Ectodermal cell (in vitro differentiated cells): ENCODE measurements at regions not wholly inside any gene's neighbourhood (a gene's known extent, or its start where the extent isn't known, plus 50 kb on each side); places are given as distances from the start of the nearest gene placed in this dataset.
"Not testable (repeated sequence)": the region's sequence is repeated elsewhere in the genome, so short reads cannot be mapped to it uniquely, and the experiment has no call there.

Experiments
- H3K27ac ChIP-seq: 2 replicates; pipeline ENCODE4 v1.7.0; 2013; ENCODE audit warnings: mild to moderate bottlenecking, low read depth, low read length; ENCODE audit not compliant: insufficient read depth, poor library complexity, severe bottlenecking
- H3K27me3 ChIP-seq: 2 replicates; pipeline ENCODE4 v1.7.0; 2013; ENCODE audit warnings: mild to moderate bottlenecking, low read length; ENCODE audit not compliant: insufficient read depth, control insufficient read depth, poor library complexity, severe bottlenecking
- H3K36me3 ChIP-seq: one replicate; pipeline ENCODE4 v1.7.0; 2013; ENCODE audit warnings: low read length; ENCODE audit not compliant: control insufficient read depth, insufficient read depth
- H3K4me1 ChIP-seq: one replicate; pipeline ENCODE4 v1.7.0; 2013; ENCODE audit warnings: low read length; ENCODE audit not compliant: control insufficient read depth, insufficient read depth
- H3K4me3 ChIP-seq: 2 replicates; pipeline ENCODE4 v1.7.0; 2013; ENCODE audit warnings: low read depth, low read length, control low read depth; ENCODE audit not compliant: insufficient read depth
- H3K9me3 ChIP-seq: 2 replicates; pipeline ENCODE4 v1.7.0; 2013; ENCODE audit warnings: mild to moderate bottlenecking, low read length, moderate library complexity; ENCODE audit not compliant: control insufficient read depth
- WGBS, 2 experiments: methylation state at CpG; one replicate each; pipeline ENCODE4 v1.1.7; 2013; ENCODE audit warnings: missing lambda C conversion rate in 2 of 2; 5-methylcytosine and 5-hydroxymethylcytosine counted together

GRCh38 chr1:182235952-182236650 lies 155.5 kb downstream of the GLUL start:
- H3K4me1 ChIP-seq: peaks cover 6% of the 10 kb centered on the region
- no peaks in the 10 kb centered on the region for H3K36me3 ChIP-seq
- H3K27me3 ChIP-seq: no peaks in the 10 kb centered on the region
- no peak overlapping the region for H3K4me3 ChIP-seq
- H3K9me3 ChIP-seq: no peaks in the 10 kb centered on the region
- 85 to 88% methylated on average over 11 of the region's 11 CpGs for WGBS, 2 experiments
- no peak overlapping the region for H3K27ac ChIP-seq

GRCh38 chr1:182235604-182235951 lies 156.0 kb downstream of the GLUL start:
- H3K9me3 ChIP-seq: no peaks in the 10 kb centered on the region
- H3K27ac ChIP-seq: no peak overlapping the region
- no peaks in the 10 kb centered on the region for H3K27me3 ChIP-seq
- peaks cover 6% of the 10 kb centered on the region for H3K4me1 ChIP-seq
- H3K36me3 ChIP-seq: no peaks in the 10 kb centered on the region
- 87 to 89% methylated on average over 2 of the region's 2 CpGs for WGBS, 2 experiments
- no peak overlapping the region for H3K4me3 ChIP-seq

GRCh38 chr1:182229921-182230491 lies 161.6 kb downstream of the GLUL start:
- 70 to 74% methylated on average over 4 of the region's 4 CpGs for WGBS, 2 experiments
- no peaks in the 10 kb centered on the region for H3K36me3 ChIP-seq

GRCh38 chr1:182229451-182229850 lies 162.1 kb downstream of the GLUL start:
- Histone ChIP-seq H3K9me3 (no peaks in the 10 kb centered on the region), H3K36me3 (no peaks in the 10 kb centered on the region), H3K4me3 (no peak overlapping the region), H3K27me3 (no peaks in the 10 kb centered on the region), H3K27ac (no peak overlapping the region), H3K4me1 (no peaks in the 10 kb centered on the region)
- 90 to 97% methylated on average over 4 of the region's 4 CpGs for WGBS, 2 experiments

More at GRCh38 chr1:182229921-182230491, 161.6 kb downstream of the GLUL start:
- no peak overlapping the region for H3K27ac ChIP-seq
- H3K9me3 ChIP-seq: no peaks in the 10 kb centered on the region
- no peaks in the 10 kb centered on the region for H3K4me1 ChIP-seq
- no peak overlapping the region for H3K4me3 ChIP-seq
- H3K27me3 ChIP-seq: no peaks in the 10 kb centered on the region

GRCh38 chr1:182227864-182228547 lies 163.6 kb downstream of the GLUL start:
- H3K27ac ChIP-seq: no peak overlapping the region
- no peak overlapping the region for H3K4me3 ChIP-seq

GRCh38 chr1:182226618-182227017 lies 165.0 kb downstream of the GLUL start:
- H3K27me3 ChIP-seq: no peaks in the 10 kb centered on the region
- no peaks in the 10 kb centered on the region for H3K36me3 ChIP-seq
- no peaks in the 10 kb centered on the region for H3K9me3 ChIP-seq
- H3K4me3 ChIP-seq: no peak overlapping the region
- H3K27ac ChIP-seq: no peak overlapping the region
- 94 to 95% methylated on average over 2 of the region's 2 CpGs for WGBS, 2 experiments
- no peaks in the 10 kb centered on the region for H3K4me1 ChIP-seq

More at GRCh38 chr1:182227864-182228547, 163.6 kb downstream of the GLUL start:
- Histone ChIP-seq H3K9me3 (no peaks in the 10 kb centered on the region), H3K27me3 (no peaks in the 10 kb centered on the region), H3K4me1 (no peaks in the 10 kb centered on the region), H3K36me3 (no peaks in the 10 kb centered on the region)
- WGBS, 2 experiments: 92 to 96% methylated on average over 4 of the region's 4 CpGs

GRCh38 chr1:182225755-182226154 lies 164.2 kb upstream of the ZNF648 start:
- 81 to 92% methylated on average over 3 of the region's 3 CpGs for WGBS, 2 experiments
- not testable (repeated sequence) for H3K4me1 ChIP-seq, H3K4me3 ChIP-seq, H3K27me3 ChIP-seq, H3K9me3 ChIP-seq, H3K36me3 ChIP-seq, H3K27ac ChIP-seq

- H3K4me1 ChIP-seq, H3K36me3 ChIP-seq, H3K9me3 ChIP-seq, H3K27me3 ChIP-seq, H3K4me3 ChIP-seq, H3K27ac ChIP-seq: not testable (repeated sequence)
- 81 to 92% methylated on average over 2 of the region's 2 CpGs for WGBS, 2 experiments
Measured at GRCh38 chr1:182221990-182222389, 160.5 kb upstream of the ZNF648 start.

GRCh38 chr1:182221367-182221766 lies 159.9 kb upstream of the ZNF648 start:
- 78 to 79% methylated on average over 1 of the region's 1 CpG for WGBS, 2 experiments
- H3K36me3 ChIP-seq, H3K27me3 ChIP-seq, H3K4me1 ChIP-seq, H3K27ac ChIP-seq, H3K9me3 ChIP-seq, H3K4me3 ChIP-seq: not testable (repeated sequence)

GRCh38 chr1:182217967-182218366 lies 156.5 kb upstream of the ZNF648 start:
- Histone ChIP-seq H3K9me3 (no peaks in the 10 kb centered on the region), H3K36me3 (no peaks in the 10 kb centered on the region), H3K4me3 (no peak overlapping the region), H3K27ac (no peak overlapping the region), H3K27me3 (no peaks in the 10 kb centered on the region), H3K4me1 (no peaks in the 10 kb centered on the region)
- WGBS, 2 experiments: 98 to 100% methylated on average over 2 of the region's 2 CpGs
